Osteocyte (in vitro differentiated cells): ENCODE measurements at regions not wholly inside any gene's neighbourhood (a gene's known extent, or its start where the extent isn't known, plus 50 kb on each side); places are given as distances from the start of the nearest gene placed in this dataset.
"Not testable (repeated sequence)": the region's sequence is repeated elsewhere in the genome, so short reads cannot be mapped to it uniquely, and the experiment has no call there.

Experiments used
- DNase-seq: peaks from one replicate; pipeline ENCODE4 v3.0.0; 2021; ENCODE audit warnings: mixed read lengths; ENCODE audit not compliant: unreplicated experiment; ENCODE audit errors: extremely low spot score
- H3K27ac Mint-ChIP-seq: one replicate; pipeline ENCODE4 v1.8.0; 2021; ENCODE audit warnings: mild to moderate bottlenecking, mixed read lengths; ENCODE audit not compliant: unreplicated experiment
- H3K27me3 Mint-ChIP-seq: one replicate; pipeline ENCODE4 v1.8.0; 2021; ENCODE audit warnings: mixed read lengths; ENCODE audit not compliant: unreplicated experiment
- H3K36me3 Mint-ChIP-seq: one replicate; pipeline ENCODE4 v1.8.0; 2021; ENCODE audit warnings: mixed read lengths; ENCODE audit not compliant: unreplicated experiment
- H3K4me1 Mint-ChIP-seq: one replicate; pipeline ENCODE4 v1.8.0; 2021; ENCODE audit warnings: mixed read lengths; ENCODE audit not compliant: unreplicated experiment
- H3K4me3 Mint-ChIP-seq: one replicate; pipeline ENCODE4 v1.8.0; 2021; ENCODE audit warnings: mild to moderate bottlenecking, moderate library complexity, mixed read lengths; ENCODE audit not compliant: unreplicated experiment
- H3K9me3 Mint-ChIP-seq: one replicate; pipeline ENCODE4 v1.8.0; 2021; ENCODE audit warnings: mixed read lengths; ENCODE audit not compliant: unreplicated experiment
- TF ChIP-seq, protein P1 (sequence below): fragments of 200-600 bp; sonication (generic); IDR thresholded peaks from 2 replicates; pipeline ENCODE4 v1.5.0; 2021; ENCODE audit warnings: antibody characterized with exemption, mild to moderate bottlenecking, moderate library complexity

GRCh38 chr6:79404261-79404660 lies 133.0 kb downstream of the LCA5 start:
- no peak overlapping the region for H3K4me3 Mint-ChIP-seq
- no peaks in the 10 kb centered on the region for H3K36me3 Mint-ChIP-seq
- peaks cover 4% of the 10 kb centered on the region for H3K27me3 Mint-ChIP-seq
- peaks cover 18% of the 10 kb centered on the region for H3K4me1 Mint-ChIP-seq
- DNase-seq, result no peak
- no peak overlapping the region for H3K27ac Mint-ChIP-seq
- TF ChIP-seq, protein P1, sequence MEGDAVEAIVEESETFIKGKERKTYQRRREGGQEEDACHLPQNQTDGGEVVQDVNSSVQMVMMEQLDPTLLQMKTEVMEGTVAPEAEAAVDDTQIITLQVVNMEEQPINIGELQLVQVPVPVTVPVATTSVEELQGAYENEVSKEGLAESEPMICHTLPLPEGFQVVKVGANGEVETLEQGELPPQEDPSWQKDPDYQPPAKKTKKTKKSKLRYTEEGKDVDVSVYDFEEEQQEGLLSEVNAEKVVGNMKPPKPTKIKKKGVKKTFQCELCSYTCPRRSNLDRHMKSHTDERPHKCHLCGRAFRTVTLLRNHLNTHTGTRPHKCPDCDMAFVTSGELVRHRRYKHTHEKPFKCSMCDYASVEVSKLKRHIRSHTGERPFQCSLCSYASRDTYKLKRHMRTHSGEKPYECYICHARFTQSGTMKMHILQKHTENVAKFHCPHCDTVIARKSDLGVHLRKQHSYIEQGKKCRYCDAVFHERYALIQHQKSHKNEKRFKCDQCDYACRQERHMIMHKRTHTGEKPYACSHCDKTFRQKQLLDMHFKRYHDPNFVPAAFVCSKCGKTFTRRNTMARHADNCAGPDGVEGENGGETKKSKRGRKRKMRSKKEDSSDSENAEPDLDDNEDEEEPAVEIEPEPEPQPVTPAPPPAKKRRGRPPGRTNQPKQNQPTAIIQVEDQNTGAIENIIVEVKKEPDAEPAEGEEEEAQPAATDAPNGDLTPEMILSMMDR, result no peak
- no peaks in the 10 kb centered on the region for H3K9me3 Mint-ChIP-seq

DNA sequence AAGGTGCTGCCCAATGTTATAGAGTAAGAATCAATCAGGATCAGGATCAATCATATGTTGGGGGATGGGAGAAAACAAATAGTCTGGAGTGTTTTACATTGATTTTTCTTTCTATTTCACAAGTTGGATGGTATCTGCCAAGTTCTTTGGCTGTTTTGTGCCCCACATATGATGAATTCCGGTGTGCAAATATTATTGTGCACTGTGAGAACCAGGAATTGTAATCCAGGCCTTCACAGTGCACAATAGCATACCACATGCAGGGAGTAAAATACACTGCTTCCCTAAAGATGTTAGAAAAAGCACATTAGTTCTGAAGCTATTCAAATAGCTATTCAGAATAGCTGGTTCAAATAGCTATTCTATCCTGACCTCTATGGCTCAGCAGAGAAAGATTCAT lies 133.7 kb downstream of the LCA5 start:
- no peaks in the 10 kb centered on the region for H3K36me3 Mint-ChIP-seq
- H3K4me1 Mint-ChIP-seq, result peaks cover 18% of the 10 kb centered on the region
- DNase-seq, result no peak
- no peak overlapping the region for H3K4me3 Mint-ChIP-seq
- no peaks in the 10 kb centered on the region for H3K9me3 Mint-ChIP-seq
- H3K27me3 Mint-ChIP-seq, result peaks cover 4% of the 10 kb centered on the region
- TF ChIP-seq, protein P1, result no peak
- peak overlapping the region; percentile 20 for H3K27ac Mint-ChIP-seq

GRCh38 chr6:79403086-79403485 lies 134.1 kb downstream of the LCA5 start:
- Mint-ChIP-seq H3K4me1 (peaks cover 18% of the 10 kb centered on the region), H3K4me3 (no peak overlapping the region), H3K27ac (peak overlapping the region; percentile 20), H3K9me3 (no peaks in the 10 kb centered on the region), H3K27me3 (peaks cover 4% of the 10 kb centered on the region), H3K36me3 (no peaks in the 10 kb centered on the region)
- TF ChIP-seq, protein P1, result no peak
- no peak for DNase-seq

DNA sequence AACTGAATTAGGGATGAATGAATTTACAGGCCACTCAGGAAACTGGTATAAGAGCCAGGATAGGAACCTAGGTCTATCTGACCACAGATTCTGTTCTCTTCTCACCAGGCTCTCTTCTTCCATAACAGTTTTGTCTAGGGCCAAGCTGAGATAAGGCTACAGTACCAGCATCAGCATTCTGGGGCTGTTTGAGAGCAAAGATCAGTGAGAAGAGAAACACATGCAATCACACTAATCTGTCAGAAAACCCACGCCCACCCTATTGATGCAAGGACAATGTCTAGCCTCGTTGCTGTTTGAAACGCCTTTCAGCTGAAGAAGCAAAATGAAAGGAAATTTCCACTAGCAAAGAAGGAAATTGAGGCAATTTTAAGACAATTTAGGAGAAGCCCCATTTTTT lies 137.7 kb downstream of the LCA5 start:
- TF ChIP-seq, protein P1, result no peak
- no peaks in the 10 kb centered on the region for H3K36me3 Mint-ChIP-seq
- no peak for DNase-seq
- H3K4me3 Mint-ChIP-seq, result no peak overlapping the region
- H3K27ac Mint-ChIP-seq, result no peak overlapping the region
- peaks cover 4% of the 10 kb centered on the region for H3K27me3 Mint-ChIP-seq
- no peaks in the 10 kb centered on the region for H3K9me3 Mint-ChIP-seq
- H3K4me1 Mint-ChIP-seq, result peaks cover 18% of the 10 kb centered on the region

DNA sequence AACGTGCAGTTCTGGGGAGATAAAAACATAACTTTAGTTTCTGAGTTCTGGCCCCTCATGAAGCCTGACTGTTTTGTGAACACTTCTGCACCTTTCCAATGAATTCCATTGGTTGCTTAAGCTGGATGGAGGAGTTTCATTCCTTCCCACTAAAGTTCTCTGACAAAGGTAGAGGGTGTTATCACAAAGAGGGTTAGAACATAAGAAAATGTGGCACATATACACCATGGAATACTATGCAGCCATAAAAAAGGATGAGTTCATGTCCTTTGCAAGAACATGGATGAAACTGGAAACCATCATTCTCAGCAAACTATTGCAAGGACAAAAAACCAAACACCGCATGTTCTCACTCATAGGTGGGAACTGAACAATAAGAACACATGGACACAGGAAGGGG lies 138.6 kb downstream of the LCA5 start:
- H3K4me3 Mint-ChIP-seq, H3K27ac Mint-ChIP-seq, DNase-seq, H3K36me3 Mint-ChIP-seq, H3K9me3 Mint-ChIP-seq, H3K27me3 Mint-ChIP-seq: not testable (repeated sequence)
- H3K4me1 Mint-ChIP-seq, result peaks cover 12% of the 10 kb centered on the region

GRCh38 chr6:79396625-79397024 lies 140.6 kb downstream of the LCA5 start:
- DNase-seq, result no peak
- peaks cover 4% of the 10 kb centered on the region for H3K27me3 Mint-ChIP-seq
- TF ChIP-seq, protein P1, result no peak
- H3K36me3 Mint-ChIP-seq, result no peaks in the 10 kb centered on the region
- H3K27ac Mint-ChIP-seq, result no peak overlapping the region
- H3K4me3 Mint-ChIP-seq, result no peak overlapping the region
- H3K9me3 Mint-ChIP-seq, result no peaks in the 10 kb centered on the region
- H3K4me1 Mint-ChIP-seq, result no peaks in the 10 kb centered on the region
